Suprapubic skin (tissue), 3 donors: ENCODE measurements at regions not wholly inside any gene's neighbourhood (a gene's known extent, or its start where the extent isn't known, plus 50 kb on each side); places are given as distances from the start of the nearest gene placed in this dataset.

Experiments used
- POLR2AphosphoS5 ChIP-seq, 3 donors: sonication (generic); formaldehyde crosslinking; IDR thresholded peaks; one replicate each; pipeline ENCODE4 v1.6.1; 2017; ENCODE audit warnings: antibody characterized with exemption in 3 of 3
- TF ChIP-seq, protein P1 (sequence below), 2 donors: fragments of 200-600 bp in 1 of 2; fragments of 450-650 bp in 1 of 2; sonication (generic) in 1 of 2; IDR thresholded peaks; one replicate each; pipeline ENCODE4 v1.5.1; 2016 to 2019; ENCODE audit warnings: antibody characterized with exemption in 2 of 2, mild to moderate bottlenecking in 1 of 2, moderate library complexity in 1 of 2

DNA sequence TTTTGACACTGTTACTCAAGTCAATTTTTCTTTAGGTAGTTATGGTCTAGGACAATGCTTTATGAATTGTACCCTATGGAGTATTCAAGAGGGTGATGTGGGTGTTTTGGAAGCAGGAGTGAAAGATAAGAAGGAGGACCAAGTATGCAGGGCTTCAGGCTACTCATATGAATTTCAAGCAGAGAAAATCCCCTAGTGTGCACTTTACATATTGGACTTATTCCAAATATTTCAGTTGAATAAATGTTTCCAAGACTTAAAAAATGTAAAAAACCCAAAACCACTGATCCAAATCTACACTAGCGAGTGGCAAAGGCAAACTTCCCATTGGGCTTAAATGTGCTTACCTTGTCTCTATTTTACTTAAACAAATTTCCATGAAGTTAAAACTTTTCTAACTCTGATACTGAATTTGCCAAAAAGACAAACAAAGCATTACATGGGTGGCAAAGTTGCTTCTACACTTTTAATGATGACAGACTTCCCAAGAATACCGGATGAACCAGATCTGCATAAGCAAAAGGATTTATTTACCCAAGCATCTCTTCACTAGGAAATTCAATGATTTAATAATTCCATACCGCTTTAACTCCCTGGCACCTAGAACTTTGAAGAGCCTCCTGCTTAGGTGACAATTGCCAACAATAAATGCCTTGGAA is 1233.5 kb upstream of the NXPH2 start:
- TF ChIP-seq POLR2AphosphoS5 (IDR thresholded peaks at IDR 0.05): no peak
- TF ChIP-seq, protein P1, sequence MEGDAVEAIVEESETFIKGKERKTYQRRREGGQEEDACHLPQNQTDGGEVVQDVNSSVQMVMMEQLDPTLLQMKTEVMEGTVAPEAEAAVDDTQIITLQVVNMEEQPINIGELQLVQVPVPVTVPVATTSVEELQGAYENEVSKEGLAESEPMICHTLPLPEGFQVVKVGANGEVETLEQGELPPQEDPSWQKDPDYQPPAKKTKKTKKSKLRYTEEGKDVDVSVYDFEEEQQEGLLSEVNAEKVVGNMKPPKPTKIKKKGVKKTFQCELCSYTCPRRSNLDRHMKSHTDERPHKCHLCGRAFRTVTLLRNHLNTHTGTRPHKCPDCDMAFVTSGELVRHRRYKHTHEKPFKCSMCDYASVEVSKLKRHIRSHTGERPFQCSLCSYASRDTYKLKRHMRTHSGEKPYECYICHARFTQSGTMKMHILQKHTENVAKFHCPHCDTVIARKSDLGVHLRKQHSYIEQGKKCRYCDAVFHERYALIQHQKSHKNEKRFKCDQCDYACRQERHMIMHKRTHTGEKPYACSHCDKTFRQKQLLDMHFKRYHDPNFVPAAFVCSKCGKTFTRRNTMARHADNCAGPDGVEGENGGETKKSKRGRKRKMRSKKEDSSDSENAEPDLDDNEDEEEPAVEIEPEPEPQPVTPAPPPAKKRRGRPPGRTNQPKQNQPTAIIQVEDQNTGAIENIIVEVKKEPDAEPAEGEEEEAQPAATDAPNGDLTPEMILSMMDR (IDR thresholded peaks at IDR 0.05): no peak
